Liver (tissue), 3 donors: ENCODE measurements at regions not wholly inside any gene's neighbourhood (a gene's known extent, or its start where the extent isn't known, plus 50 kb on each side); places are given as distances from the start of the nearest gene placed in this dataset.

Source experiments
- FOXA1 ChIP-seq: IDR thresholded peaks from 2 replicates; pipeline ENCODE4 v1.6.1; 2016; ENCODE audit warnings: antibody characterized with exemption
- HNF4A ChIP-seq, 2 donors: conservative IDR thresholded peaks; 2 replicates each; pipeline ENCODE4 v1.6.1; 2016; ENCODE audit warnings: antibody characterized with exemption in 2 of 2, mild to moderate bottlenecking in 2 of 2
- REST ChIP-seq: IDR thresholded peaks from 2 replicates; pipeline ENCODE4 v1.6.1; 2016; ENCODE audit warnings: antibody characterized with exemption, mild to moderate bottlenecking
- TAF1 ChIP-seq: conservative IDR thresholded peaks from 2 replicates; pipeline ENCODE4 v1.6.1; 2016; ENCODE audit warnings: antibody characterized with exemption, mild to moderate bottlenecking
- YY1 ChIP-seq: IDR thresholded peaks from 2 replicates; pipeline ENCODE4 v1.6.1; 2016; ENCODE audit warnings: antibody characterized with exemption, mild to moderate bottlenecking
- TF ChIP-seq, protein P1 (sequence below): IDR thresholded peaks from 2 replicates; pipeline ENCODE4 v1.6.1; 2016; ENCODE audit warnings: antibody characterized with exemption
- TF ChIP-seq, protein P2 (sequence below): fragments of 150-350 bp; IDR thresholded peaks from 2 replicates; pipeline ENCODE4 v1.5.1; 2017; ENCODE audit warnings: improper control_type of control experiment, low read depth, low read length; ENCODE audit not compliant: missing input control
- TF ChIP-seq, protein P3 (sequence below): IDR thresholded peaks from 2 replicates; pipeline ENCODE4 v1.6.1; 2016; ENCODE audit warnings: antibody characterized with exemption
- TF ChIP-seq, protein P4 (sequence below): IDR thresholded peaks from 2 replicates; pipeline ENCODE4 v1.6.1; 2016; ENCODE audit warnings: antibody characterized with exemption
- donor health status: healthy.
- donor health status: healthy.

- TF ChIP-seq, protein P1, sequence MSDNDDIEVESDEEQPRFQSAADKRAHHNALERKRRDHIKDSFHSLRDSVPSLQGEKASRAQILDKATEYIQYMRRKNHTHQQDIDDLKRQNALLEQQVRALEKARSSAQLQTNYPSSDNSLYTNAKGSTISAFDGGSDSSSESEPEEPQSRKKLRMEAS: no peak
- TF ChIP-seq, protein P2, sequence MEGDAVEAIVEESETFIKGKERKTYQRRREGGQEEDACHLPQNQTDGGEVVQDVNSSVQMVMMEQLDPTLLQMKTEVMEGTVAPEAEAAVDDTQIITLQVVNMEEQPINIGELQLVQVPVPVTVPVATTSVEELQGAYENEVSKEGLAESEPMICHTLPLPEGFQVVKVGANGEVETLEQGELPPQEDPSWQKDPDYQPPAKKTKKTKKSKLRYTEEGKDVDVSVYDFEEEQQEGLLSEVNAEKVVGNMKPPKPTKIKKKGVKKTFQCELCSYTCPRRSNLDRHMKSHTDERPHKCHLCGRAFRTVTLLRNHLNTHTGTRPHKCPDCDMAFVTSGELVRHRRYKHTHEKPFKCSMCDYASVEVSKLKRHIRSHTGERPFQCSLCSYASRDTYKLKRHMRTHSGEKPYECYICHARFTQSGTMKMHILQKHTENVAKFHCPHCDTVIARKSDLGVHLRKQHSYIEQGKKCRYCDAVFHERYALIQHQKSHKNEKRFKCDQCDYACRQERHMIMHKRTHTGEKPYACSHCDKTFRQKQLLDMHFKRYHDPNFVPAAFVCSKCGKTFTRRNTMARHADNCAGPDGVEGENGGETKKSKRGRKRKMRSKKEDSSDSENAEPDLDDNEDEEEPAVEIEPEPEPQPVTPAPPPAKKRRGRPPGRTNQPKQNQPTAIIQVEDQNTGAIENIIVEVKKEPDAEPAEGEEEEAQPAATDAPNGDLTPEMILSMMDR: no peak
- TF ChIP-seq FOXA1 (no peak), REST (no peak), HNF4A (conservative IDR thresholded peaks at IDR 0.05) (no peak), TAF1 (no peak), YY1 (no peak)
- TF ChIP-seq, protein P3, sequence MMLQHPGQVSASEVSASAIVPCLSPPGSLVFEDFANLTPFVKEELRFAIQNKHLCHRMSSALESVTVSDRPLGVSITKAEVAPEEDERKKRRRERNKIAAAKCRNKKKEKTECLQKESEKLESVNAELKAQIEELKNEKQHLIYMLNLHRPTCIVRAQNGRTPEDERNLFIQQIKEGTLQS: no peak
- TF ChIP-seq, protein P4, sequence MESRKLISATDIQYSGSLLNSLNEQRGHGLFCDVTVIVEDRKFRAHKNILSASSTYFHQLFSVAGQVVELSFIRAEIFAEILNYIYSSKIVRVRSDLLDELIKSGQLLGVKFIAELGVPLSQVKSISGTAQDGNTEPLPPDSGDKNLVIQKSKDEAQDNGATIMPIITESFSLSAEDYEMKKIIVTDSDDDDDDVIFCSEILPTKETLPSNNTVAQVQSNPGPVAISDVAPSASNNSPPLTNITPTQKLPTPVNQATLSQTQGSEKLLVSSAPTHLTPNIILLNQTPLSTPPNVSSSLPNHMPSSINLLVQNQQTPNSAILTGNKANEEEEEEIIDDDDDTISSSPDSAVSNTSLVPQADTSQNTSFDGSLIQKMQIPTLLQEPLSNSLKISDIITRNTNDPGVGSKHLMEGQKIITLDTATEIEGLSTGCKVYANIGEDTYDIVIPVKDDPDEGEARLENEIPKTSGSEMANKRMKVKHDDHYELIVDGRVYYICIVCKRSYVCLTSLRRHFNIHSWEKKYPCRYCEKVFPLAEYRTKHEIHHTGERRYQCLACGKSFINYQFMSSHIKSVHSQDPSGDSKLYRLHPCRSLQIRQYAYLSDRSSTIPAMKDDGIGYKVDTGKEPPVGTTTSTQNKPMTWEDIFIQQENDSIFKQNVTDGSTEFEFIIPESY: no peak
Measured at GRCh38 chr10:61830072-61830845, 71.2 kb upstream of the ARID5B start.
